Sigmoid colon (tissue), 4 donors: ENCODE measurements at regions not wholly inside any gene's neighbourhood (a gene's known extent, or its start where the extent isn't known, plus 50 kb on each side); places are given as distances from the start of the nearest gene placed in this dataset.

Source experiments
- EP300 ChIP-seq, 4 donors: sonication (generic); formaldehyde crosslinking; IDR thresholded peaks; one replicate each; pipeline ENCODE4 v1.6.1; 2017; ENCODE audit warnings: antibody characterized with exemption in 4 of 4
- POLR2A ChIP-seq, 2 donors: fragments of 450-650 bp; IDR thresholded peaks; one replicate each; pipeline ENCODE4 v1.6.1; 2016; ENCODE audit warnings: antibody characterized with exemption in 2 of 2, mild to moderate bottlenecking in 2 of 2, moderate library complexity in 2 of 2
- POLR2AphosphoS5 ChIP-seq, 4 donors: sonication (generic); formaldehyde crosslinking; IDR thresholded peaks; one replicate each; pipeline ENCODE4 v1.6.1; 2017; ENCODE audit warnings: antibody characterized with exemption in 4 of 4
- TF ChIP-seq, protein P1 (sequence below), 4 experiments: fragments of 450-650 bp in 3 of 4; fragments of 200-600 bp in 1 of 4; IDR thresholded peaks; one replicate each; pipeline ENCODE4 v1.5.1; 2016 to 2019; ENCODE audit warnings: antibody characterized with exemption in 4 of 4, mild to moderate bottlenecking in 3 of 4, moderate library complexity in 2 of 4

DNA sequence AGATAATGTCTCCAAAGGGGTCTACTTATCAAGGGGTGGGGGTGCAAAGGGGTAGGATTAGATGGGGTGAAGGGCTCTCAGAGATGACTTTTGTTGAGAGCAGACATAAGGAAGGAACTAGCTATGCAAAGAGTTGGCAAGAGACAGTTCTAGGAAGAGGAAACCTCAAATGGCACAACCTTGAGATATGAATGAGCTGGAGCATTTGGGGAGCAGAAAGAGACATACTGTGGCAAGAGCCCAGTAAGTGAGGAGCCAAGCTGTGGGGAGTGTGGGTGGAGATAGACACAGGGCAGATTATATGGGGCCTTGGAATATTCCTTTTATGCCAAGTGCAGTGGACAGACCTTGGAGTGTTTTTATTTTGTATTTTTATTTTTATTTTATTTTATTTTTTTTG is 84.8 kb upstream of the BTG3 start:
- TF ChIP-seq POLR2A (IDR thresholded peaks at IDR 0.05) (no peak), EP300 (IDR thresholded peaks at IDR 0.05) (no peak), POLR2AphosphoS5 (IDR thresholded peaks at IDR 0.05) (no peak)
- TF ChIP-seq, protein P1, sequence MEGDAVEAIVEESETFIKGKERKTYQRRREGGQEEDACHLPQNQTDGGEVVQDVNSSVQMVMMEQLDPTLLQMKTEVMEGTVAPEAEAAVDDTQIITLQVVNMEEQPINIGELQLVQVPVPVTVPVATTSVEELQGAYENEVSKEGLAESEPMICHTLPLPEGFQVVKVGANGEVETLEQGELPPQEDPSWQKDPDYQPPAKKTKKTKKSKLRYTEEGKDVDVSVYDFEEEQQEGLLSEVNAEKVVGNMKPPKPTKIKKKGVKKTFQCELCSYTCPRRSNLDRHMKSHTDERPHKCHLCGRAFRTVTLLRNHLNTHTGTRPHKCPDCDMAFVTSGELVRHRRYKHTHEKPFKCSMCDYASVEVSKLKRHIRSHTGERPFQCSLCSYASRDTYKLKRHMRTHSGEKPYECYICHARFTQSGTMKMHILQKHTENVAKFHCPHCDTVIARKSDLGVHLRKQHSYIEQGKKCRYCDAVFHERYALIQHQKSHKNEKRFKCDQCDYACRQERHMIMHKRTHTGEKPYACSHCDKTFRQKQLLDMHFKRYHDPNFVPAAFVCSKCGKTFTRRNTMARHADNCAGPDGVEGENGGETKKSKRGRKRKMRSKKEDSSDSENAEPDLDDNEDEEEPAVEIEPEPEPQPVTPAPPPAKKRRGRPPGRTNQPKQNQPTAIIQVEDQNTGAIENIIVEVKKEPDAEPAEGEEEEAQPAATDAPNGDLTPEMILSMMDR (IDR thresholded peaks at IDR 0.05) = no peak
